Caco-2 (cell line): ENCODE measurements at regions not wholly inside any gene's neighbourhood (a gene's known extent, or its start where the extent isn't known, plus 50 kb on each side); places are given as distances from the start of the nearest gene placed in this dataset.

Source experiments
- BruUV-seq: library from RNA; stranded (reverse); fragments of 400-500 nt; replicated peaks from 2 replicates; lab custom pipeline; 2021; lab: Mats Ljungman, UMichigan
- CTCF ChIA-PET: fragments of 300-600 bp; sonication (Branson Sonifier 250); formaldehyde crosslinking; loops from one replicate; lab custom pipeline; 2022; ENCODE audit warnings: antibody characterized with exemption; lab: Charles Lee
- POLR2A ChIA-PET: fragments of 300-600 bp; sonication (Branson Sonifier 250); formaldehyde crosslinking; loops from one replicate; lab custom pipeline; 2022; ENCODE audit warnings: antibody characterized with exemption; lab: Charles Lee
- DNase-seq, 2 experiments: peaks; one replicate each; pipeline versions ENCODE4 v3.0.0 to v3.0.0-alpha.2; 2020 to 2022
- H3K27me3 ChIP-seq: replicated peaks from 2 replicates; pipeline ENCODE4 v1.6.0; 2011; ENCODE audit warnings: low read length; ENCODE audit not compliant: control insufficient read depth, insufficient read depth
- H3K36me3 ChIP-seq: 2 replicates; pipeline ENCODE4 v1.5.1; 2011; ENCODE audit warnings: low read length; ENCODE audit not compliant: control insufficient read depth, insufficient read depth
- H3K4me1 ChIP-seq: fragments of 250-450 bp; sonication (Bioruptor Pico); 2 replicates; pipeline ENCODE4 v1.5.1; 2020; ENCODE audit warnings: mild to moderate bottlenecking
- H3K4me3 ChIP-seq: 2 replicates; pipeline ENCODE4 v1.5.1; 2011; ENCODE audit warnings: low read depth, mild to moderate bottlenecking, control low read depth, low read length
- H3K9me3 ChIP-seq: fragments of 250-450 bp; sonication (Bioruptor Pico); 2 replicates; pipeline ENCODE4 v1.5.1; 2020; ENCODE audit warnings: mild to moderate bottlenecking, moderate library complexity
- H3K27ac Mint-ChIP-seq: one replicate; pipeline ENCODE4 v1.8.0; 2022; ENCODE audit warnings: mixed read lengths; ENCODE audit not compliant: unreplicated experiment
- H3K27me3 Mint-ChIP-seq: one replicate; pipeline ENCODE4 v1.8.0; 2022; ENCODE audit warnings: mixed read lengths; ENCODE audit not compliant: insufficient read depth, unreplicated experiment
- H3K36me3 Mint-ChIP-seq: one replicate; pipeline ENCODE4 v1.8.0; 2022; ENCODE audit warnings: mild to moderate bottlenecking, mixed read lengths; ENCODE audit not compliant: insufficient read depth, unreplicated experiment
- H3K4me1 Mint-ChIP-seq: one replicate; pipeline ENCODE4 v1.8.0; 2022; ENCODE audit warnings: low read depth, mixed read lengths; ENCODE audit not compliant: unreplicated experiment
- H3K4me3 Mint-ChIP-seq: one replicate; pipeline ENCODE4 v1.8.0; 2022; ENCODE audit warnings: mild to moderate bottlenecking, moderate library complexity, mixed read lengths; ENCODE audit not compliant: unreplicated experiment
- H3K9me3 Mint-ChIP-seq: one replicate; pipeline ENCODE4 v1.8.0; 2022; ENCODE audit warnings: mixed read lengths; ENCODE audit not compliant: unreplicated experiment
- CTCF ChIP-seq, 2 experiments: fragments of 200-600 bp in 1 of 2; IDR thresholded peaks; 1 replicate in 1 of 2; 2 replicates in 1 of 2; pipeline versions ENCODE4 v1.5.1 to v1.8.0; 2011 to 2022; ENCODE audit warnings: antibody characterized with exemption in 1 of 2, control low read depth in 1 of 2, inconsistent platforms in 1 of 2, low read depth in 1 of 2, low read length in 1 of 2, mild to moderate bottlenecking in 1 of 2, moderate library complexity in 1 of 2; ENCODE audit not compliant: insufficient read depth in 1 of 2, severe bottlenecking in 1 of 2, unreplicated experiment in 1 of 2
- intact Hi-C: fragments of 100-400 bp; cut with micrococcal nuclease; formaldehyde crosslinking; loops from one replicate; pipeline ENCODE4 v1.10.0; 2022; ENCODE audit not compliant: unreplicated experiment

DNA sequence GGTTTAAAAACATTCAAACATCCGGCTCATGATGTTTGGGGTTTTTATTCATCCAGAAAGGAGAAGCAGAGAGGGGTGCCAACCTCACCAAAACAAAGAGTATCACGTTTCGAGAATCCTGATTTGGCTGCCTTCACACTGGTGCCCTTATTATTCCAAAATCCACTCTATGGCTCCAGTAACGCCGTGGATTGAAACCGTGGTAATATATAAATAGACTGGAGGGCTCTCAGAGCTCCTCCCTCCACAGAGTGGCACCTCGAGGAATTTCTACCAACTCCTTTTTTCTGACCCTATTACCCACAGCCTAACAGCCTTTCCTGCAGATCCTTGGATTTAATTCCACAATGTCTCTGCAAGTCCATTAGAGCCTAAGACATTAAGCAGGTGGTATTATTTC, 353.6 kb downstream of the CRPPA start:
- H3K4me1 Mint-ChIP-seq: no peaks in the 10 kb centered on the region

GRCh38 chr7:16066805-16067459, 354.4 kb downstream of the CRPPA start:
- Mint-ChIP-seq H3K36me3 (no peaks in the 10 kb centered on the region), H3K4me3 (no peak overlapping the region), H3K27ac (no peak overlapping the region), H3K9me3 (no peaks in the 10 kb centered on the region), H3K27me3 (no peaks in the 10 kb centered on the region), H3K4me1 (no peaks in the 10 kb centered on the region)
- Histone ChIP-seq H3K9me3 (no peaks in the 10 kb centered on the region), H3K4me3 (no peak overlapping the region), H3K27me3 (no peaks in the 10 kb centered on the region), H3K36me3 (no peaks in the 10 kb centered on the region), H3K4me1 (no peaks in the 10 kb centered on the region)
- no TSS peak for BruUV-seq
- intact Hi-C loops: no loop called here
- TF ChIP-seq CTCF (IDR thresholded peaks at IDR 0.05; ENCODE audit: insufficient read depth in 1 of 2, low read depth in 1 of 2, low read length in 1 of 2, severe bottlenecking in 1 of 2, unreplicated experiment in 1 of 2): no peak
- ChIA-PET POLR2A (no interaction called here), CTCF (no interaction called here)
- DNase-seq: no peak

More for the DNA sequence above, 353.6 kb downstream of the CRPPA start:
- H3K9me3 ChIP-seq: no peaks in the 10 kb centered on the region
- Mint-ChIP-seq H3K9me3 (no peaks in the 10 kb centered on the region), H3K36me3 (no peaks in the 10 kb centered on the region), H3K27me3 (no peaks in the 10 kb centered on the region), H3K27ac (no peak overlapping the region), H3K4me3 (no peak overlapping the region)
- ChIA-PET POLR2A (no interaction called here), CTCF (no interaction called here)
- no peaks in the 10 kb centered on the region for H3K36me3 ChIP-seq
- intact Hi-C loops: no loop called here
- BruUV-seq: no TSS peak
- no peaks in the 10 kb centered on the region for H3K4me1 ChIP-seq
- no peak for DNase-seq
- H3K27me3 ChIP-seq: no peaks in the 10 kb centered on the region
- TF ChIP-seq CTCF (IDR thresholded peaks at IDR 0.05; ENCODE audit: insufficient read depth in 1 of 2, low read depth in 1 of 2, low read length in 1 of 2, severe bottlenecking in 1 of 2, unreplicated experiment in 1 of 2): no peak
- no peak overlapping the region for H3K4me3 ChIP-seq

GRCh38 chr7:16065939-16066338, 355.4 kb downstream of the CRPPA start:
- intact Hi-C loops: no loop called here
- H3K27ac Mint-ChIP-seq: no peak overlapping the region

More at GRCh38 chr7:16065939-16066338, 355.4 kb downstream of the CRPPA start:
- CTCF ChIA-PET: no interaction called here
- H3K4me1 ChIP-seq: no peaks in the 10 kb centered on the region
- no peak for TF ChIP-seq CTCF (IDR thresholded peaks at IDR 0.05; ENCODE audit: insufficient read depth in 1 of 2, low read depth in 1 of 2, low read length in 1 of 2, severe bottlenecking in 1 of 2, unreplicated experiment in 1 of 2)
- H3K4me3 ChIP-seq: no peak overlapping the region
- H3K4me1 Mint-ChIP-seq: no peaks in the 10 kb centered on the region
- no peaks in the 10 kb centered on the region for H3K9me3 Mint-ChIP-seq
- no TSS peak for BruUV-seq
- no peak for DNase-seq
- H3K9me3 ChIP-seq: no peaks in the 10 kb centered on the region
- no peaks in the 10 kb centered on the region for H3K36me3 ChIP-seq
- H3K27me3 ChIP-seq: no peaks in the 10 kb centered on the region
- H3K27me3 Mint-ChIP-seq: no peaks in the 10 kb centered on the region
- H3K36me3 Mint-ChIP-seq: no peaks in the 10 kb centered on the region
- H3K4me3 Mint-ChIP-seq: no peak overlapping the region
- POLR2A ChIA-PET: no interaction called here
